ENCODE measurements at regions not wholly inside any gene's neighbourhood (a gene's known extent, or its start where the extent isn't known, plus 50 kb on each side); places are given as distances from the start of the nearest gene placed in this dataset.

- DNase-seq (ENCODE audit: low spot score), result no peak
Measured at GRCh38 chr18:5091741-5092140, 105.3 kb downstream of the AKAIN1 start.

- no peak for DNase-seq (ENCODE audit: low spot score)
Measured at GRCh38 chr18:5075297-5075696, 121.8 kb downstream of the AKAIN1 start.

GRCh38 chr18:5073026-5073944, 123.8 kb downstream of the AKAIN1 start:
- peak; percentile 12 for DNase-seq (ENCODE audit: low spot score)

GRCh38 chr18:5068851-5069250, 128.2 kb downstream of the AKAIN1 start:
- no peak for DNase-seq (ENCODE audit: low spot score)

DNA sequence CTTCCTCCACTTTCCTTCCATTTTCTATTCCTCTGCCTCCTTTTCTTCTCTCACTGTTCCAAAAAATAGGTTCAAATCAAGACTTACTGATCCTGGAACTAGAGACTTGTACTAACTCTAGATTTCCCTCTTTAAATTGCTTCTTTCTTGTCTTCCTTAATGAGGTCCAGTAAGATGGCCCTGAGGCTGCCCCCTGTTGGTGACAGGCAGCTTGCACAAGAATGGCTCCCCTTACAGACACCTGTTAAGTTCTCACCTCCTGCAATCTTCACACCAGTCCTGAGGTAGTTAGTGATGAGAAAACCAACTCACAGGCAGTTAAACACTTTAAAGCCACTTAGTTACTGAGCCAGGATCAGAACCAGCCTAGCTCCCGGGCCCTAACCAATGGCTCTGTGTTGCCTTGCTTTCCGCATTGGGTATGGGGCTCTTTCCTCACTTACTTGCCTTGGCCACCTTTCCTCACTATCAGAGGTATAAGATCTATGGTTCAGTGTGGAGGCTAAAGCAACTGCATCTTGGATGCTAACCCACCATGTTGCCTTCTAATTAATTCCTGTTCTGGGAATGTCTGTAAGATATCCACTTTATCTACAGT, 130.6 kb downstream of the AKAIN1 start:
- no peak for DNase-seq (ENCODE audit: low spot score)

DNA sequence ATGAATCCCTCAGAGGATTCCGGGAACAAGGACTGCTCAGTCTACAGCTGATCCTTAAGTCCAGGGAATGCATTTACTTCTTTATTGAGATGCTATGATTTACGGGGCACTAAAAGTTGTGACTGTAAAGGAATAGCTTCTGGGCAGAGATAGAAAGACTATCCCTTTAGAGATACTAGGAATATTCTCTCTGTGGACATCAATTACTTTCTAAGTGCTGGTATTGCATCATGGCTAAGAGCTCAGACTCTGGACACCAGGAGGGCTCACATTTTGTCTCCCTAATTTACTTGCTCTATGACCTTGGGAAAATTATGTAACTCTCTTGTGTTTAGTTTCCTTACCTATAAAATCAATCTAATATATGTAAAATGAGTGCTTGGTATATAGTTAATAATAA, 131.4 kb downstream of the AKAIN1 start:
- DNase-seq (ENCODE audit: low spot score), result no peak

DNA sequence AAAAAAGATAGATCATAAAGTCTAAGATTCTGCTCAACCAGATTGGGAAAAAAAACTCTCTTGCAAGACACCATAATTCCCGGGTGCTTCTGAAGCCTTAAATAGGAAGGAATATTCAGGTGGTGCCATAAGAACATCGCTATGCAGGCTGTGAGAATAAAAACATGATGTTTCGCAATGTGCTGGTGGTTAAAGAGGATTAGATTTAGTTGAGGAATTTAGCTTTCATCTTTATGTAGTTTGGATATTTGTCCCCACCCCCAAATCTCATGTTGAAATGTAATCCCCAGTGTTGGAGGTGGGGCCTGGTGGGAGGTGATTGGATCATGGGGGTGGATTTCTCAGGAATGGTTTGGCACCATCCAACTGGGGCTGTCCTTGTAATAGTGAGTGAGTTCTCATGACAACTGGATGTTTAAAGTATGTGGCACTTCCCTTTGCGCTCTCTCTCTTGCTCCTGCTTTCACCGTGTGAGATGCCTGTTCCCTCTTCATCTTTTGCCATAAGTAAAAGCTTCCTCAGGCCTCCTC, 132.2 kb downstream of the AKAIN1 start:
- DNase-seq (ENCODE audit: low spot score), result no peak

DNA sequence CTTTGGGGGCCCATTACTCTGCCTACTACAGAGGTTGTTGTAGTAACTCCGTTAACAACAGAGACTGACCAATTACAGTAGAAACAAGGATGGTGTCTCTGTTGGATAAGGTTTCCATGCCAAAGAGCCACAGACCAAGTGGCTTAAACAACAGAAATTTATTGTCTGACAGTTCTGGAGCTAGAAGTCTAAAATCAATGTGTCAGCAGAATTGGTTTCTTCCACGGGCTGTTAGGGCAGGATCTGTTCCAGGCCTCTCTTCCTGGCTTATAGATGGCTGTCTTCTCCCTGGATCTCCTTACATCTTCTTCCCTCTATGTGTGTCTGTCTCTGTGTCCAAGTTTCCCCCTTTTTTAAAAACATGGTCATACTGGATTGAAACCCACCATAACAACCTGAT, 135.3 kb downstream of the AKAIN1 start:
- no peak for DNase-seq (ENCODE audit: low spot score)

GRCh38 chr18:5060543-5060942, 136.5 kb downstream of the AKAIN1 start:
- no peak for DNase-seq (ENCODE audit: low spot score)

GRCh38 chr18:5059696-5060032, 137.4 kb downstream of the AKAIN1 start:
- DNase-seq (ENCODE audit: low spot score), result no peak

DNA sequence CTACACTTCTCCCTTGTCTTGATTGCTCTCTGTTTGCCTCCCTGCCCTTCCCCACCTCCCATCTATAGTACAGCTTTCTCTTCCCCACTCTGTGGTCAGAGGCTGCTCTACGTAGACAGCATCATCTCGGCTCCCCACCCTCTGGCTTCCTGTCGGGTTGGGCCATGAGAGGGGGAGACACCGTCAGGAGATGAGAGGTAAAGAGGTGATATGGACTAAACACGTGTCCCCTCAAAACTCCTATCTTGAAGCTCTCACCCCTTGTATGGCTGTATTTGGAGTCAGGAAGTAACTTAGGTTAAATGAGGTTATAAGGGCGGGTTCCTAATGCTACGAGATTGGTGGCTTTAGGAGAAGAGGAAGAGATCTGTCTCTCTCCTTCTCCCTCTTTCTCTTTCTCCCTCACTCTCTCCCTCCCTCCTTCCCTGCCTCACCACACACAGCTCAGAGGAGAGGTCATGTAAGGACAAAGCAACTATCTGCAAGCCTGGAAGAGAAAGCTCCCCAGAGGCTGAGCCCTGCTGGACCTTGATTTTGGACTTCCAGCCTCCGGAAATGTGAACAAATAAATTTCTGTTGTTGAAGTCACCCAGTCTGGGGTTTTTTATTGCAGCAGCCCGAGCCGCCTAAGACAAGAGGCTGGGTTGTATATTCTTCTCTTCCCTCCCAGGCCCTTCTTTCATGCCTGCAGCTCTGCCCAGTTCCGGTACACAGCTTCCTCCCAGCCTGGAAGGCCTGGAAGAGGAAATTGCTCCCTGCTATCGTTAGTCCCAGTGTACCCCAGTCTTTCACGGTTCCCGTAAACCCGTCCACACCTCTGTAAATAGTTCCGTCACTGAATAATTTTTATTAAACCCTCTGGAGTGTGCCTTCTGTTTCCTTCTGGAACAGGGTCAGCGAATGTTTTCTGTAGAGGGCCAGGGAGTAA, 138.0 kb downstream of the AKAIN1 start:
- no peak for DNase-seq (ENCODE audit: low spot score)

DNA sequence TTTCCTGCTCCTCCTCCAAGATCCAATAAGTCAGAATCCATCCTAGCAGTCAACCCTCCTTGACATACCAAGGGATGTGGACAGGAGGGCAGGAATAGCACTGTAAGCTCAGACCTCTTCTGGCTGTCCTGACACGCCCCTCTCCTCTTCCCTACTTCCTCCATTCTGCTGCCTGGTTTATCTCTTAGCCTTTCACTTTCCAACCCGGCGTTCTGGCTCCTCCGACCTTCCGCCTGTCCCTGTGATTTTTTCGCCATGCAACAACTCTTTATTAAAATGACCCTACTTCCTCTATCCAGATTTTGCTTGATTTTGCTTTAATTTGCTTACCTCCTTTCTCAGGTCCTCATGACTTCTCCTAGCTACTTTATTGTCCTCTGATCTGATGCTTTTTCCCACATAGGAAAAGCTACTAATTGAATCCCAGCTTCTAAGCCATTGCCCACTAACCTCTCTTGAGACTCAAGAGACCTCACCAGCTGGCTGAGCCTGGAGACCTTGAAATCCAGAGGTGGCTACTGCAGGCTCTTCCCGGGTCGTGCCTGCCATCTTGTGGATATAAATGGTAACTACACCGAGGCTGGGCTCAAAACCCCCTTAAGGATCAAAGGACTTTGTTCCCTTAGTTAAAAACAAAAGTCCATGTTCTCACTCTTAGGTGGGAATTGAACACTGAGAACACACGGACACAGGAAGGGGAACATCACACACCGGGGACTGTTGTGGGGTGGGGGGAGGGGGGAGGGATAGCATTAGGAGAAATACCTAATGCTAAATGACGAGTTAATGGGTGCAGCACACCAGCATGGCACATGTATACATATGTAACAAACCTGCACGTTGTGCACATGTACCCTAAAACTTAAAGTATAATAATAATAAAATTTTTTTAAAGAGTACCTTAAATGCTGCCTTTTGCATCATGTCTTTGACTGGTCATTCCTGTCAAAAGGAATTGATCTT, 139.4 kb downstream of the AKAIN1 start:
- DNase-seq (ENCODE audit: low spot score), result peak; percentile 57

GRCh38 chr18:5052491-5052890, 144.6 kb downstream of the AKAIN1 start:
- DNase-seq (ENCODE audit: low spot score), result no peak

DNA sequence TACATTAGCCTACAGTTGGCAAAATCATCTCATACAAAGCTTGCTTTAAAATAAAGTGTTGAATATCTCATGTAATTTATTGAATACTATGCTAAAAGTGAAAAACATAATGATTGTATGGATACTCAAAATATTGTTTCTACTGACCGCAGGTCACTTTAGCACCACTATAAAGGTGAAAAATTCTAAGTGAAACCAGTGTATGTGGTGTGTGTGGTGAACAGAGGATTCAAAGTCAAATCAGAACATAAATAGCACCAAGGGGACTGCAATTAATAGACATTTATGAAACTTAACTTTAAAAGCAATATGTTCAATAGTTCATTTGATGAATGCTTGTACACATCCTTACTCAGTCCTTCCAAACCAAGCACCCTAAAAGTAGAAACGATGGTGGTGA, 145.8 kb downstream of the AKAIN1 start:
- no peak for DNase-seq (ENCODE audit: low spot score)

DNA sequence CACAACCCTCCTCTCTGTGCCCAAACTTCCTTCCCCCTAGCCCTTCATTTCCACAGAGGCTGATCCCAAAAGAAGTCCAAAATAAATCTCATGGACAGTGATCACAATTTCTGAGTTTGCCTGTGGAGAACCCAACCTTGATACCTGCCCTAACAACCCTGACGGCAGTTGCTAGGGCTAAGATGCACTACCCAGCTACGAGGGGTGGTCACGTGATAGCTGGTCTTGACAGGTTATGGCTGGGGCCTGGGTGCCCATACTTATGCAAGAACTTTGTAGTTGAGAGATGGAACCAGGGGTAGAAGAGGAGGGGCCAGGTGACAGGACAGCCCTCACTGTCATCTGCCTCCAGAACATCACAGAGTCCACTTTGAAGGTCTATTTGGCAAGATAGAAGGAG, 147.9 kb downstream of the AKAIN1 start:
- DNase-seq (ENCODE audit: low spot score), result no peak

- DNase-seq (ENCODE audit: low spot score), result no peak
Measured at GRCh38 chr18:5040476-5040875, 156.6 kb downstream of the AKAIN1 start.

GRCh38 chr18:5036523-5036922, 160.5 kb downstream of the AKAIN1 start:
- no peak for DNase-seq (ENCODE audit: low spot score)

DNA sequence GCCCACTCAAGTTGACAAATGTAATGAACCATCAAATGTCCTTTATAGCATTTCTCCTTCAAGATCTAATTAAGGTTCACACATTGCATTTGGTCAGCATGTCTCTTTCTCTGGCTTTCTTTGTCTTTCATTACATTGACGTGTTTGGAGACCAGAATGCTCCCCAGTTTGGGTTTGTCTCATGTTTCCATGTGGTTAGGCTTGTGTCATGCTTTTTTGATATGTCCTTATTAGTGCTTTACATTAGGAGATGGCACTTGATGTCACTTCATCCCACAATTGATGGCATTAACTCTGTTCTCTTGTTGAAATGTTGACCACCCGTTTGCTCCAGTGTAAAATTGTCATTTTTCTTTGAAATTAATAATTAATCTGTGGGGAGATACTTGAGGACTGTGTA, 165.8 kb downstream of the AKAIN1 start:
- no peak for DNase-seq (ENCODE audit: low spot score)

- DNase-seq (ENCODE audit: low spot score), result no peak
Measured at GRCh38 chr18:5030636-5031035, 166.4 kb downstream of the AKAIN1 start.

DNA sequence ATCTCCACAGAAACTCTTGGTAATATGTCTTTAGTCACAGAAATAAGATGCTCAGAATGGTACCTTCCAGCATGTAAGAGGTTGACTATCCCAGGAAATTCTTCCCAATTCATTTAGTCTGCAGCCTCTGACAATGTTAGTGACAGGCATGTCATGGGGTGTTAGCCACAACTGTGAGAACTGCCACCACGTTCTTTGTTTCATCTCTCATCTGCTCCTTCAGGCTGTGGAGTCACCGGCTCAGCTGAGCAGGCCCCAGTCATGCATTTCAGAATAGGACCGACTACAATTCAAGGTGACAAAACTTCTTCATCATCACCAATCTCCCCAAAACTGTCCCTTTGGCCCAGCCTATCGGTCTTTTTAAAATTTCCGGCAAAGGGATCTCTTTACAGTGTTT, 167.5 kb downstream of the AKAIN1 start:
- no peak for DNase-seq (ENCODE audit: low spot score)

DNA sequence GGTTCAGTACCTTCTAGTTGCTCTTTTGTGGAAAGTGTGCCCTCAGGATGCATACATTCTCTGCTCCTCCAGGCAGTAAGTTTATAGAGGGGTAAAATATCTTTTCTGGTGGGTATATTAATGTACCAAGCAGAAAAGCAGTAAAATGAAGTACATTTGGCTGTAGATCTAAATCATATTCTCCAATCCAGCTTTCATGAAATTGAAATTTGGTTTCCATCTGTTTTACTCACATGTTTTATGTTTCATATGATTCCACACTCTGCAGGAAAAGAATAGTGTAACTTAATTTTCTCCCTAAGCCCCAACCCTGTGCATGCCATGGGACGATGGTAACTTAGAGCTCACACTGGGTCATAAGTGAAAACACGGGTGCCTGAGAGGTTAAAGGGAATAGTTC, 172.3 kb downstream of the AKAIN1 start:
- no peak for DNase-seq (ENCODE audit: low spot score)
